Gastroesophageal sphincter (tissue), 4 donors: ENCODE measurements at regions not wholly inside any gene's neighbourhood (a gene's known extent, or its start where the extent isn't known, plus 50 kb on each side); places are given as distances from the start of the nearest gene placed in this dataset.

Experiments
- ATAC-seq: fragments of 150-250 bp; one replicate; pipeline ENCODE4 v1.9.1; 2016; ENCODE audit warnings: mild to moderate bottlenecking, moderate library complexity
- H3K27ac ChIP-seq, 4 donors: fragments of 200-600 bp; sonication (generic) in 3 of 4; 1 replicate in 3 of 4; 2 replicates in 1 of 4; pipeline ENCODE4 v1.5.1; 2016 to 2019
- H3K27me3 ChIP-seq: fragments of 200-600 bp; sonication (generic); one replicate; pipeline ENCODE4 v1.5.1; 2019
- H3K36me3 ChIP-seq, 2 donors: fragments of 200-600 bp; sonication (generic); one replicate each; pipeline ENCODE4 v1.5.1; 2019; ENCODE audit warnings: control low read depth in 1 of 2
- H3K4me1 ChIP-seq, 3 donors: fragments of 200-600 bp; sonication (generic); 1 replicate in 2 of 3; 2 replicates in 1 of 3; pipeline ENCODE4 v1.5.1; 2016 to 2019; ENCODE audit warnings: control low read depth in 2 of 3
- H3K4me3 ChIP-seq, 2 donors: fragments of 200-600 bp; sonication (generic); one replicate each; pipeline ENCODE4 v1.5.1; 2019; ENCODE audit warnings: mild to moderate bottlenecking in 1 of 2, moderate library complexity in 1 of 2
- H3K9me3 ChIP-seq, 3 donors: fragments of 200-600 bp; sonication (generic); one replicate each; pipeline ENCODE4 v1.5.1; 2017 to 2019; ENCODE audit warnings: control low read depth in 2 of 3
- CTCF ChIP-seq, 4 experiments: fragments of 200-600 bp in 2 of 4; fragments of 450-650 bp in 2 of 4; sonication (generic) in 1 of 4; IDR thresholded peaks; one replicate each; pipeline ENCODE4 v1.5.1; 2017 to 2019; ENCODE audit warnings: antibody characterized with exemption in 4 of 4, mild to moderate bottlenecking in 2 of 4, moderate library complexity in 2 of 4
- EP300 ChIP-seq: sonication (generic); formaldehyde crosslinking; IDR thresholded peaks from one replicate; pipeline ENCODE4 v1.6.1; 2017; ENCODE audit warnings: antibody characterized with exemption, mild to moderate bottlenecking
- POLR2A ChIP-seq, 2 donors: fragments of 450-650 bp; IDR thresholded peaks; one replicate each; pipeline ENCODE4 v1.6.1; 2017; ENCODE audit warnings: antibody characterized with exemption in 2 of 2, mild to moderate bottlenecking in 2 of 2, moderate library complexity in 1 of 2
- POLR2AphosphoS5 ChIP-seq: sonication (generic); formaldehyde crosslinking; IDR thresholded peaks from one replicate; pipeline ENCODE4 v1.6.1; 2017; ENCODE audit warnings: antibody characterized with exemption
- WGBS, 2 donors: methylation state at CpG; one replicate each; pipeline ENCODE4 v1.1.5; 2018; ENCODE audit warnings: low coverage in 1 of 2; 5-methylcytosine and 5-hydroxymethylcytosine counted together

GRCh38 chr2:204380141-204380881, 165.0 kb upstream of the PARD3B start:
- WGBS, 2 donors = 72 to 81% methylated on average over 4 of the region's 5 CpGs
- Histone ChIP-seq H3K27ac (no peak overlapping the region), H3K4me3 (no peak overlapping the region), H3K36me3 (no peaks in the 10 kb centered on the region), H3K9me3 (no peaks in the 10 kb centered on the region), H3K4me1 (no peaks in the 10 kb centered on the region), H3K27me3 (no peaks in the 10 kb centered on the region)
- no peak for ATAC-seq
- TF ChIP-seq EP300 (no peak), POLR2A (IDR thresholded peaks at IDR 0.05) (no peak), POLR2AphosphoS5 (no peak), CTCF (IDR thresholded peaks at IDR 0.05) (no peak)

- H3K4me3 ChIP-seq = no peak overlapping the region
- H3K36me3 ChIP-seq = no peaks in the 10 kb centered on the region
- H3K27ac ChIP-seq = no peak overlapping the region
- no peaks in the 10 kb centered on the region for H3K4me1 ChIP-seq
- WGBS, 2 donors = 94% methylated on average over 2 of the region's 2 CpGs; no CpG with 5 or more reads in 1 of the 2 donors
- no peak for ATAC-seq
- TF ChIP-seq POLR2A (IDR thresholded peaks at IDR 0.05) = no peak
- no peak for TF ChIP-seq POLR2AphosphoS5
- TF ChIP-seq CTCF (IDR thresholded peaks at IDR 0.05) = no peak
- TF ChIP-seq EP300 = no peak
- H3K27me3 ChIP-seq = no peaks in the 10 kb centered on the region
- H3K9me3 ChIP-seq = no peaks in the 10 kb centered on the region
Observed at GRCh38 chr2:204386668-204387067, 158.6 kb upstream of the PARD3B start.

GRCh38 chr2:204389120-204389519, 156.2 kb upstream of the PARD3B start:
- Histone ChIP-seq H3K36me3 (no peaks in the 10 kb centered on the region), H3K4me1 (no peaks in the 10 kb centered on the region), H3K27ac (no peak overlapping the region), H3K4me3 (no peak overlapping the region), H3K27me3 (no peaks in the 10 kb centered on the region), H3K9me3 (no peaks in the 10 kb centered on the region)
- TF ChIP-seq POLR2A (IDR thresholded peaks at IDR 0.05) (no peak), EP300 (no peak)
- WGBS, 2 donors = 78% methylated on average over 1 of the region's 1 CpG; no CpG with 5 or more reads in 1 of the 2 donors
- ATAC-seq = no peak

- H3K36me3 ChIP-seq = no peaks in the 10 kb centered on the region
- no peak overlapping the region for H3K4me3 ChIP-seq
- H3K4me1 ChIP-seq = no peaks in the 10 kb centered on the region
- H3K27me3 ChIP-seq = no peaks in the 10 kb centered on the region
- no peak overlapping the region for H3K27ac ChIP-seq
- TF ChIP-seq EP300 (no peak), CTCF (IDR thresholded peaks at IDR 0.05) (no peak), POLR2A (IDR thresholded peaks at IDR 0.05) (no peak), POLR2AphosphoS5 (no peak)
- ATAC-seq = no peak
- 86 to 89% methylated on average over 1 of the region's 1 CpG for WGBS, 2 donors
- H3K9me3 ChIP-seq = no peaks in the 10 kb centered on the region
Observed at GRCh38 chr2:204389856-204390255, 155.4 kb upstream of the PARD3B start.

GRCh38 chr2:204395539-204395938, 149.7 kb upstream of the PARD3B start:
- no peak overlapping the region for H3K27ac ChIP-seq
- no peak overlapping the region for H3K4me3 ChIP-seq
- ATAC-seq = no peak
- no peaks in the 10 kb centered on the region for H3K36me3 ChIP-seq
- WGBS, 2 donors = 79 to 82% methylated on average over 4 of the region's 4 CpGs
- no peaks in the 10 kb centered on the region for H3K4me1 ChIP-seq
- no peaks in the 10 kb centered on the region for H3K27me3 ChIP-seq
- TF ChIP-seq CTCF (IDR thresholded peaks at IDR 0.05) (no peak), POLR2AphosphoS5 (no peak), POLR2A (IDR thresholded peaks at IDR 0.05) (no peak), EP300 (no peak)
- no peaks in the 10 kb centered on the region for H3K9me3 ChIP-seq
